ENCODE measurements at regions not wholly inside any gene's neighbourhood (a gene's known extent, or its start where the extent isn't known, plus 50 kb on each side); places are given as distances from the start of the nearest gene placed in this dataset.
A peak's percentile ranks its signal among the peaks of the same experiment; 100 is the strongest.

DNA sequence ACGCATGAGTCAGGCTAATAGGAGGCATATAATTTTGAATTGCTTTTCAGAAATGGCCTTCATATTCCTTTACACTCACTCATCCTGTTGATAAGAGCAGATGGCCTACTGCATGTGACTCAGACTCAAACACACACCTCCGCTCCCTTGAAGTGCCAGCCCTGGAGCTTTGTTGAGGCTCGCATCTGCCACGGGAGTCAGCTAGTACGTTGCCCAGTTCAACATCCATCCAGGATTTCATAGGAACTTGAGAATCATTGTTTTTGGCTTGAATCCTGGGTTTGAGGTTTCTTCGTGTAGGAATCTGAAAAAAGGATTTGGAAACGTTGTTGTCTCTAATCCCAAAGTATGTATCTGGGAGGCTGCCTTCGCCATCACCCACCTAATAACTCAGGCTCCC is 87.4 kb upstream of the JAG1 start:
- Histone ChIP-seq H3K18ac (ENCODE audit: low read depth in 1 of 2, low read length in 2 of 2) (no peak overlapping the region), H3K79me1 (replicated peaks; ENCODE audit: low read length, poor library complexity, severe bottlenecking) (no peaks in the 10 kb centered on the region), H2AK5ac (ENCODE audit: low read length, severe bottlenecking) (no peak overlapping the region), H4K91ac (ENCODE audit: low read length) (no peak overlapping the region), H3K9ac (ENCODE audit: low read length) (no peak overlapping the region), H3K27ac (ENCODE audit: low read length, poor library complexity, severe bottlenecking) (no peak overlapping the region), H3K23ac (ENCODE audit: low read length in 2 of 2) (no peak overlapping the region), H2AFZ (ENCODE audit: low read depth, low read length) (no peak overlapping the region), H3K4me3 (ENCODE audit: insufficient read depth in 1 of 2, low read depth in 1 of 2, low read length in 2 of 2) (no peak overlapping the region), H3K4me1 (ENCODE audit: control insufficient read depth, insufficient read depth, low read depth, low read length) (peaks cover 3% of the 10 kb centered on the region), H2BK5ac (ENCODE audit: low read depth, low read length, poor library complexity, severe bottlenecking) (no peak overlapping the region), H3K14ac (ENCODE audit: low read length in 2 of 2) (no peak overlapping the region), H3K4me2 (ENCODE audit: low read length, poor library complexity, severe bottlenecking) (no peak overlapping the region), H2BK15ac (ENCODE audit: low read depth, poor library complexity, severe bottlenecking) (no peak overlapping the region), H4K8ac (ENCODE audit: low read length) (no peak overlapping the region), H3K4ac (ENCODE audit: low read depth in 1 of 2, low read length in 2 of 2) (no peak overlapping the region), H2BK12ac (ENCODE audit: low read length in 2 of 2) (peak overlapping the region in 1 of 2 experiments; percentile 70), H3K36me3 (ENCODE audit: control insufficient read depth in 1 of 2, insufficient read depth in 2 of 2, low read depth in 1 of 2, low read length in 2 of 2) (no peaks in the 10 kb centered on the region), H2BK120ac (ENCODE audit: low read depth, low read length) (no peak overlapping the region), H3K9me3 (ENCODE audit: control insufficient read depth, low read length) (no peaks in the 10 kb centered on the region), H3K27me3 (ENCODE audit: control insufficient read depth in 1 of 2, insufficient read depth in 1 of 2, low read length in 2 of 2) (no peaks in the 10 kb centered on the region)
- no peak for DNase-seq
- WGBS: 84% methylated on average over 8 of the region's 8 CpGs

DNA sequence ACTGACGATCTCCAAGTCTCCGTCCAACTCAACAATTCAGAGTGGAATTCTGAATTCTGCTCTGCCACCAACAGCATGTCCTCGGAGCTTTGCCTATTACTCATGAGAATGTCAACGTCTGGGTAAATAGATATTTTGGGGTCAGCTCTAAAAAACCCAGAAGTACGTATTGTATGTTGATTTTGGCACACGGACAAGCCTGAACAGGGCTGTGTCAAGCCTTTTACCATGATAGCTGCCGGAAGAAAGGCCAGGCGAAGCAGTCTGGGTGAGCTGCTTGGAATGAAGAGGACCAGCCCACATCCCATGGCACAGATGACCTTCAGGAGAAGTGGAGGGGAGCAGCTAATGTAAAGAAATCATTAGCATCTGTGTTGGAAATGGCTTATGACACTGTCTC is 88.0 kb upstream of the JAG1 start:
- H2BK120ac ChIP-seq (ENCODE audit: low read depth, low read length): no peak overlapping the region
- no peaks in the 10 kb centered on the region for H3K79me1 ChIP-seq (replicated peaks; ENCODE audit: low read length, poor library complexity, severe bottlenecking)
- H3K27ac ChIP-seq (ENCODE audit: low read length, poor library complexity, severe bottlenecking): peak overlapping the region; percentile 6
- H3K9ac ChIP-seq (ENCODE audit: low read length): no peak overlapping the region
- H2BK15ac ChIP-seq (ENCODE audit: low read depth, poor library complexity, severe bottlenecking): no peak overlapping the region
- H2AK5ac ChIP-seq (ENCODE audit: low read length, severe bottlenecking): no peak overlapping the region
- no peak overlapping the region for H3K4ac ChIP-seq (ENCODE audit: low read depth in 1 of 2, low read length in 2 of 2)
- no peak overlapping the region for H2AFZ ChIP-seq (ENCODE audit: low read depth, low read length)
- 82% methylated on average over 8 of the region's 8 CpGs for WGBS
- no peak overlapping the region for H2BK12ac ChIP-seq (ENCODE audit: low read length in 2 of 2)
- no peak overlapping the region for H4K91ac ChIP-seq (ENCODE audit: low read length)
- H3K18ac ChIP-seq (ENCODE audit: low read depth in 1 of 2, low read length in 2 of 2): peak overlapping the region in 1 of 2 experiments; percentile 59
- no peaks in the 10 kb centered on the region for H3K36me3 ChIP-seq (ENCODE audit: control insufficient read depth in 1 of 2, insufficient read depth in 2 of 2, low read depth in 1 of 2, low read length in 2 of 2)
- H2BK5ac ChIP-seq (ENCODE audit: low read depth, low read length, poor library complexity, severe bottlenecking): no peak overlapping the region
- H4K8ac ChIP-seq (ENCODE audit: low read length): no peak overlapping the region
- no peak overlapping the region for H3K4me2 ChIP-seq (ENCODE audit: low read length, poor library complexity, severe bottlenecking)
- H3K4me1 ChIP-seq (ENCODE audit: control insufficient read depth, insufficient read depth, low read depth, low read length): peaks cover 3% of the 10 kb centered on the region
- no peaks in the 10 kb centered on the region for H3K9me3 ChIP-seq (ENCODE audit: control insufficient read depth, low read length)
- H3K23ac ChIP-seq (ENCODE audit: low read length in 2 of 2): no peak overlapping the region
- H3K14ac ChIP-seq (ENCODE audit: low read length in 2 of 2): no peak overlapping the region
- H3K4me3 ChIP-seq (ENCODE audit: insufficient read depth in 1 of 2, low read depth in 1 of 2, low read length in 2 of 2): no peak overlapping the region
- no peak for DNase-seq
- H3K27me3 ChIP-seq (ENCODE audit: control insufficient read depth in 1 of 2, insufficient read depth in 1 of 2, low read length in 2 of 2): no peaks in the 10 kb centered on the region

DNA sequence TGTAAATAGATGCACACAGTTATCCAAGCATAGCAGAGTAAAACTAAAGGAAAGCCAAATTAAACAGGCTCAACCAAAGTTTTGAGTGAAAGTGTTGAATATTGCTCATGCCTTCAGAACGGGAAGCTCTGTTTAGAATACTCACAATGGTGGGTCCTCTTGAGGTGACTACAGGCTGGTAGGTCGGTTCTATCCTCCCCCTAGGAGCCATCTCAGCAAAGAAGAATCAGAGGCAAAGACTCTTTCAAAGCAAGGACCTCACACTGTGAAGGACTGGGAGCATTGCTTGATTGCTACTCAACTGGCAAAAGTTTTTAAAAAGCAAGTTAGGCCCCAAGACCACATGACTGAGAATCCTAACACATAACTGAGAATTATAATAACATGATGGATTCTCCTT is 88.4 kb upstream of the JAG1 start:
- H4K8ac ChIP-seq (ENCODE audit: low read length): no peak overlapping the region
- 62% methylated on average over 2 of the region's 2 CpGs for WGBS

DNA sequence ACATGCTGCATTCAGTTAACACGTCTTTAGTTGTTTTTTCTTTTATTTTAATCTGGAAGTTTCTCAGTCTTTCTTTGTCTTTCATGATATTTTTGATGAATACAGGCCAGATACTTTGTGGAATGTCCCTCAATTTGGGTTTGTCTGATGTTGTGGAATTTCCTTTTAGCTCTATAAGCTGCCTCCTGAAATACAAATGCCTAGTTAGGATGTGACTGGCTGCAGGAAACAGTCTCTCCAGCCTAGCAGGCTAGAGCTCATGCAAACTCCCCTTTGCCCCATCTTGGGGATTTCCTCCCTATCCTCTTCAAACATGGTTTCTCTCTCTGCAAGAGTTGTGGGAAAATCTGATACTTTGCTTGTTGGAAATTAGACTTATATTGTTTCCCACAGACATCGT is 89.3 kb upstream of the JAG1 start:
- 53% methylated on average over 1 of the region's 2 CpGs for WGBS
- Histone ChIP-seq H4K8ac (ENCODE audit: low read length) (no peak overlapping the region), H3K4me2 (ENCODE audit: low read length, poor library complexity, severe bottlenecking) (no peak overlapping the region), H2AFZ (ENCODE audit: low read depth, low read length) (no peak overlapping the region), H3K27ac (ENCODE audit: low read length, poor library complexity, severe bottlenecking) (no peak overlapping the region), H3K18ac (ENCODE audit: low read depth in 1 of 2, low read length in 2 of 2) (no peak overlapping the region), H2BK120ac (ENCODE audit: low read depth, low read length) (no peak overlapping the region), H2BK15ac (ENCODE audit: low read depth, poor library complexity, severe bottlenecking) (no peak overlapping the region), H4K91ac (ENCODE audit: low read length) (no peak overlapping the region), H3K23ac (ENCODE audit: low read length in 2 of 2) (no peak overlapping the region), H3K4me3 (ENCODE audit: insufficient read depth in 1 of 2, low read depth in 1 of 2, low read length in 2 of 2) (no peak overlapping the region), H2BK5ac (ENCODE audit: low read depth, low read length, poor library complexity, severe bottlenecking) (no peak overlapping the region), H3K4ac (ENCODE audit: low read depth in 1 of 2, low read length in 2 of 2) (no peak overlapping the region), H3K27me3 (ENCODE audit: control insufficient read depth in 1 of 2, insufficient read depth in 1 of 2, low read length in 2 of 2) (no peaks in the 10 kb centered on the region), H2AK5ac (ENCODE audit: low read length, severe bottlenecking) (no peak overlapping the region), H3K36me3 (ENCODE audit: control insufficient read depth in 1 of 2, insufficient read depth in 2 of 2, low read depth in 1 of 2, low read length in 2 of 2) (no peaks in the 10 kb centered on the region), H3K4me1 (ENCODE audit: control insufficient read depth, insufficient read depth, low read depth, low read length) (peaks cover 3% of the 10 kb centered on the region), H3K14ac (ENCODE audit: low read length in 2 of 2) (no peak overlapping the region), H3K9ac (ENCODE audit: low read length) (no peak overlapping the region), H2BK12ac (ENCODE audit: low read length in 2 of 2) (no peak overlapping the region), H3K79me1 (replicated peaks; ENCODE audit: low read length, poor library complexity, severe bottlenecking) (no peaks in the 10 kb centered on the region), H3K9me3 (ENCODE audit: control insufficient read depth, low read length) (no peaks in the 10 kb centered on the region)
- DNase-seq: peak; percentile 17

More for the DNA sequence above, 88.4 kb upstream of the JAG1 start:
- no peaks in the 10 kb centered on the region for H3K27me3 ChIP-seq (ENCODE audit: control insufficient read depth in 1 of 2, insufficient read depth in 1 of 2, low read length in 2 of 2)
- peak overlapping the region; percentile 46 for H2BK15ac ChIP-seq (ENCODE audit: low read depth, poor library complexity, severe bottlenecking)
- DNase-seq: no peak
- H2BK12ac ChIP-seq (ENCODE audit: low read length in 2 of 2): no peak overlapping the region
- no peak overlapping the region for H2BK120ac ChIP-seq (ENCODE audit: low read depth, low read length)
- no peak overlapping the region for H3K4me2 ChIP-seq (ENCODE audit: low read length, poor library complexity, severe bottlenecking)
- no peaks in the 10 kb centered on the region for H3K36me3 ChIP-seq (ENCODE audit: control insufficient read depth in 1 of 2, insufficient read depth in 2 of 2, low read depth in 1 of 2, low read length in 2 of 2)
- H3K18ac ChIP-seq (ENCODE audit: low read depth in 1 of 2, low read length in 2 of 2): peak overlapping the region in 1 of 2 experiments; percentile 59
- no peak overlapping the region for H3K4me3 ChIP-seq (ENCODE audit: insufficient read depth in 1 of 2, low read depth in 1 of 2, low read length in 2 of 2)
- no peak overlapping the region for H4K91ac ChIP-seq (ENCODE audit: low read length)
- peak overlapping the region; percentile 6 for H3K27ac ChIP-seq (ENCODE audit: low read length, poor library complexity, severe bottlenecking)
- H3K9me3 ChIP-seq (ENCODE audit: control insufficient read depth, low read length): no peaks in the 10 kb centered on the region
- no peak overlapping the region for H3K9ac ChIP-seq (ENCODE audit: low read length)
- no peak overlapping the region for H3K14ac ChIP-seq (ENCODE audit: low read length in 2 of 2)
- H2AFZ ChIP-seq (ENCODE audit: low read depth, low read length): no peak overlapping the region
- H3K23ac ChIP-seq (ENCODE audit: low read length in 2 of 2): no peak overlapping the region
- H2BK5ac ChIP-seq (ENCODE audit: low read depth, low read length, poor library complexity, severe bottlenecking): no peak overlapping the region
- H3K4me1 ChIP-seq (ENCODE audit: control insufficient read depth, insufficient read depth, low read depth, low read length): peaks cover 3% of the 10 kb centered on the region
- H3K4ac ChIP-seq (ENCODE audit: low read depth in 1 of 2, low read length in 2 of 2): no peak overlapping the region
- no peaks in the 10 kb centered on the region for H3K79me1 ChIP-seq (replicated peaks; ENCODE audit: low read length, poor library complexity, severe bottlenecking)
- no peak overlapping the region for H2AK5ac ChIP-seq (ENCODE audit: low read length, severe bottlenecking)

All from mesenchymal stem cell (in vitro differentiated cells and primary cell).